WTC11 (cell line): ENCODE measurements at regions not wholly inside any gene's neighbourhood (a gene's known extent, or its start where the extent isn't known, plus 50 kb on each side); places are given as distances from the start of the nearest gene placed in this dataset.

Source experiments
- CTCF ChIP-seq: fragments of 200-600 bp; IDR thresholded peaks from 2 replicates; pipeline ENCODE4 v1.8.0; 2022; ENCODE audit warnings: antibody characterized with exemption
- SP1 ChIP-seq: sonication (generic); formaldehyde crosslinking; conservative IDR thresholded peaks from 2 replicates; pipeline ENCODE4 v1.8.1; 2022; ENCODE audit warnings: missing genetic modification reagents

- TF ChIP-seq CTCF (no peak), SP1 (no peak)
These were observed 132.6 kb upstream of the LIPC start for GRCh38 chr15:58298879-58299850.
